ENCODE measurements at regions not wholly inside any gene's neighbourhood (a gene's known extent, or its start where the extent isn't known, plus 50 kb on each side); places are given as distances from the start of the nearest gene placed in this dataset.

- TF ChIP-seq POU6F1 (CRISPR knock-in tag; IDR thresholded peaks at IDR 0.05; ENCODE audit: borderline replicate concordance, low read depth), result no peak
- TF ChIP-seq CSDC2 (CRISPR knock-in tag; IDR thresholded peaks at IDR 0.05), result no peak
- TF ChIP-seq ESRRG (CRISPR knock-in tag; IDR thresholded peaks at IDR 0.05), result no peak
Observed at GRCh38 chr16:73845238-73846006, 451.2 kb upstream of the PSMD7 start (continued).

- no peak for ATAC-seq
- no peak for TF ChIP-seq ZFP3 (CRISPR knock-in tag; IDR thresholded peaks at IDR 0.05)
- TF ChIP-seq ZNF70 (CRISPR knock-in tag; IDR thresholded peaks at IDR 0.05), result no peak
- TF ChIP-seq ISL1 (CRISPR knock-in tag; IDR thresholded peaks at IDR 0.05), result no peak
- no peak for TF ChIP-seq ARNTL (CRISPR knock-in tag; IDR thresholded peaks at IDR 0.05; ENCODE audit: borderline replicate concordance, low read depth)
- no peak for TF ChIP-seq TSHZ2 (CRISPR knock-in tag; IDR thresholded peaks at IDR 0.05)
- TF ChIP-seq CREB5 (CRISPR knock-in tag; IDR thresholded peaks at IDR 0.05; ENCODE audit: low read depth), result no peak
- TF ChIP-seq ZFP30 (CRISPR knock-in tag; IDR thresholded peaks at IDR 0.05), result no peak
- TF ChIP-seq ESRRG (CRISPR knock-in tag; IDR thresholded peaks at IDR 0.05), result no peak
- no peak for TF ChIP-seq OSR1 (CRISPR knock-in tag; IDR thresholded peaks at IDR 0.05)
Observed at GRCh38 chr16:73840728-73841127, 455.9 kb upstream of the PSMD7 start.

- TF ChIP-seq TCF4 (CRISPR knock-in tag; IDR thresholded peaks at IDR 0.05; ENCODE audit: borderline replicate concordance) (peak; percentile 87), ISL1 (CRISPR knock-in tag; IDR thresholded peaks at IDR 0.05) (no peak), ZFP30 (CRISPR knock-in tag; IDR thresholded peaks at IDR 0.05) (no peak)
- ATAC-seq, result no peak; the same call in 2 of the 3 replicates
Observed at GRCh38 chr16:73831220-73831619, 465.4 kb upstream of the PSMD7 start.

GRCh38 chr16:73823205-73823849 lies 473.3 kb upstream of the PSMD7 start:
- no peak for ATAC-seq

More at GRCh38 chr16:73823205-73823849, 473.3 kb upstream of the PSMD7 start:
- TF ChIP-seq TCF4 (CRISPR knock-in tag; IDR thresholded peaks at IDR 0.05; ENCODE audit: borderline replicate concordance), result no peak
- no peak for TF ChIP-seq OSR1 (CRISPR knock-in tag; IDR thresholded peaks at IDR 0.05)
- TF ChIP-seq POU6F1 (CRISPR knock-in tag; IDR thresholded peaks at IDR 0.05; ENCODE audit: borderline replicate concordance, low read depth), result no peak
- TF ChIP-seq ZFP3 (CRISPR knock-in tag; IDR thresholded peaks at IDR 0.05), result no peak
- no peak for TF ChIP-seq PPARA (CRISPR knock-in tag; IDR thresholded peaks at IDR 0.05; ENCODE audit: borderline replicate concordance)
- no peak for TF ChIP-seq ESRRG (CRISPR knock-in tag; IDR thresholded peaks at IDR 0.05)
- TF ChIP-seq ZNF70 (CRISPR knock-in tag; IDR thresholded peaks at IDR 0.05), result no peak
- no peak for TF ChIP-seq ZFP30 (CRISPR knock-in tag; IDR thresholded peaks at IDR 0.05)
- no peak for TF ChIP-seq RARB (CRISPR knock-in tag; IDR thresholded peaks at IDR 0.05)
- TF ChIP-seq CSDC2 (CRISPR knock-in tag; IDR thresholded peaks at IDR 0.05), result no peak
- no peak for TF ChIP-seq TOX (CRISPR knock-in tag; IDR thresholded peaks at IDR 0.05; ENCODE audit: borderline replicate concordance)
- no peak for TF ChIP-seq SNAI2 (CRISPR knock-in tag; IDR thresholded peaks at IDR 0.05)
- no peak for TF ChIP-seq GLIS3 (CRISPR knock-in tag; IDR thresholded peaks at IDR 0.05)
- no peak for TF ChIP-seq ARNTL (CRISPR knock-in tag; IDR thresholded peaks at IDR 0.05; ENCODE audit: borderline replicate concordance, low read depth)
- no peak for TF ChIP-seq ISL1 (CRISPR knock-in tag; IDR thresholded peaks at IDR 0.05)
- TF ChIP-seq PATZ1 (CRISPR knock-in tag; IDR thresholded peaks at IDR 0.05; ENCODE audit: borderline replicate concordance), result no peak
- no peak for TF ChIP-seq ZNF8 (CRISPR knock-in tag; IDR thresholded peaks at IDR 0.05)
- TF ChIP-seq TSHZ2 (CRISPR knock-in tag; IDR thresholded peaks at IDR 0.05), result no peak

Measured in SK-N-SH treated with all-trans-retinoic acid at 6 μM for 48 hours (cell line).